Esophagus squamous epithelium (tissue), 4 donors: ENCODE measurements at regions not wholly inside any gene's neighbourhood (a gene's known extent, or its start where the extent isn't known, plus 50 kb on each side); places are given as distances from the start of the nearest gene placed in this dataset.

Experiments
- POLR2A ChIP-seq, 4 donors: fragments of 450-650 bp; IDR thresholded peaks; one replicate each; pipeline ENCODE4 v1.6.1; 2017; ENCODE audit warnings: antibody characterized with exemption in 4 of 4, mild to moderate bottlenecking in 4 of 4, moderate library complexity in 3 of 4
- TF ChIP-seq, protein P1 (sequence below), 6 experiments: fragments of 450-650 bp in 4 of 6; fragments of 200-600 bp in 2 of 6; sonication (generic) in 2 of 6; IDR thresholded peaks; one replicate each; pipeline ENCODE4 v1.5.1; 2016 to 2019; ENCODE audit warnings: antibody characterized with exemption in 6 of 6, mild to moderate bottlenecking in 4 of 6, moderate library complexity in 4 of 6

GRCh38 chr6:99152347-99152643, 197.2 kb downstream of the FAXC start:
- TF ChIP-seq, protein P1, sequence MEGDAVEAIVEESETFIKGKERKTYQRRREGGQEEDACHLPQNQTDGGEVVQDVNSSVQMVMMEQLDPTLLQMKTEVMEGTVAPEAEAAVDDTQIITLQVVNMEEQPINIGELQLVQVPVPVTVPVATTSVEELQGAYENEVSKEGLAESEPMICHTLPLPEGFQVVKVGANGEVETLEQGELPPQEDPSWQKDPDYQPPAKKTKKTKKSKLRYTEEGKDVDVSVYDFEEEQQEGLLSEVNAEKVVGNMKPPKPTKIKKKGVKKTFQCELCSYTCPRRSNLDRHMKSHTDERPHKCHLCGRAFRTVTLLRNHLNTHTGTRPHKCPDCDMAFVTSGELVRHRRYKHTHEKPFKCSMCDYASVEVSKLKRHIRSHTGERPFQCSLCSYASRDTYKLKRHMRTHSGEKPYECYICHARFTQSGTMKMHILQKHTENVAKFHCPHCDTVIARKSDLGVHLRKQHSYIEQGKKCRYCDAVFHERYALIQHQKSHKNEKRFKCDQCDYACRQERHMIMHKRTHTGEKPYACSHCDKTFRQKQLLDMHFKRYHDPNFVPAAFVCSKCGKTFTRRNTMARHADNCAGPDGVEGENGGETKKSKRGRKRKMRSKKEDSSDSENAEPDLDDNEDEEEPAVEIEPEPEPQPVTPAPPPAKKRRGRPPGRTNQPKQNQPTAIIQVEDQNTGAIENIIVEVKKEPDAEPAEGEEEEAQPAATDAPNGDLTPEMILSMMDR (IDR thresholded peaks at IDR 0.05) = no peak
- TF ChIP-seq POLR2A (IDR thresholded peaks at IDR 0.05) = no peak
